ENCODE measurements at regions not wholly inside any gene's neighbourhood (a gene's known extent, or its start where the extent isn't known, plus 50 kb on each side); places are given as distances from the start of the nearest gene placed in this dataset.

GRCh38 chrX:65045001-65045400 is 68.8 kb upstream of the ZC4H2 start:
- no peaks in the 10 kb centered on the region for H3K36me3 ChIP-seq (replicated peaks in 1 of 2; ENCODE audit: insufficient read depth in 1 of 2, low read depth in 2 of 2)
- H3K27me3 ChIP-seq, result no peaks in the 10 kb centered on the region
- DNase-seq (no peak), ATAC-seq (no peak)
- no peak overlapping the region for H3K27ac ChIP-seq
- H3K4me3 ChIP-seq, result no peak overlapping the region
- no peak for TF ChIP-seq POLR2A (IDR thresholded peaks at IDR 0.05)
- TF ChIP-seq, protein P1, sequence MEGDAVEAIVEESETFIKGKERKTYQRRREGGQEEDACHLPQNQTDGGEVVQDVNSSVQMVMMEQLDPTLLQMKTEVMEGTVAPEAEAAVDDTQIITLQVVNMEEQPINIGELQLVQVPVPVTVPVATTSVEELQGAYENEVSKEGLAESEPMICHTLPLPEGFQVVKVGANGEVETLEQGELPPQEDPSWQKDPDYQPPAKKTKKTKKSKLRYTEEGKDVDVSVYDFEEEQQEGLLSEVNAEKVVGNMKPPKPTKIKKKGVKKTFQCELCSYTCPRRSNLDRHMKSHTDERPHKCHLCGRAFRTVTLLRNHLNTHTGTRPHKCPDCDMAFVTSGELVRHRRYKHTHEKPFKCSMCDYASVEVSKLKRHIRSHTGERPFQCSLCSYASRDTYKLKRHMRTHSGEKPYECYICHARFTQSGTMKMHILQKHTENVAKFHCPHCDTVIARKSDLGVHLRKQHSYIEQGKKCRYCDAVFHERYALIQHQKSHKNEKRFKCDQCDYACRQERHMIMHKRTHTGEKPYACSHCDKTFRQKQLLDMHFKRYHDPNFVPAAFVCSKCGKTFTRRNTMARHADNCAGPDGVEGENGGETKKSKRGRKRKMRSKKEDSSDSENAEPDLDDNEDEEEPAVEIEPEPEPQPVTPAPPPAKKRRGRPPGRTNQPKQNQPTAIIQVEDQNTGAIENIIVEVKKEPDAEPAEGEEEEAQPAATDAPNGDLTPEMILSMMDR (IDR thresholded peaks at IDR 0.05), result no peak
- H3K4me1 ChIP-seq, result no peaks in the 10 kb centered on the region
- WGBS, 2 donors, result 67 to 70% methylated on average over 3 of the region's 3 CpGs
- H3K9me3 ChIP-seq, result no peaks in the 10 kb centered on the region
- intact Hi-C loops (cut with DNase I), result no loop called here

DNA sequence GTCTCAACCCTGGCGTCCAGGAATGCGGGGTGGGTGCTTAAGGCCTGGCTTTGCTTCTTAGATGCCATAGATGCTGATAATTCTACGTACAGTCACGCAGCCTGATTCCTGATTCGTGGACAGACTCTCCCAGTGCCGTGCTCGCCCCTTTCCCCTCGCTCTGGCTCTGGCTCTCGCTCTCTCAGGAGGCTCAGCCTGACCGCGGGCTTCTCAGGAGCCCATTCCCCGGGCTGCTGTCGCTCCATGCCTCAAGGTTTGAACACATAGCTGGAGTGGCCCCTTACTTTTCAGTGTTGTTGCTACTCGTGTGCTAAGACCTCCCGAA is 59.2 kb upstream of the ZC4H2 start:
- Histone ChIP-seq H3K27me3 (no peaks in the 10 kb centered on the region), H3K4me1 (no peaks in the 10 kb centered on the region), H3K9me3 (no peaks in the 10 kb centered on the region), H3K36me3 (replicated peaks in 1 of 2; ENCODE audit: insufficient read depth in 1 of 2, low read depth in 2 of 2) (no peaks in the 10 kb centered on the region), H3K27ac (peak overlapping the region in 3 of 4 donors; percentile 50 to 77 (median 54)), H3K4me3 (peak overlapping the region in 1 of 2 donors; percentile 34)
- peak; percentile 63 for ATAC-seq
- TF ChIP-seq, protein P1 (IDR thresholded peaks at IDR 0.05), result no peak
- no peak for TF ChIP-seq POLR2A (IDR thresholded peaks at IDR 0.05)
- DNase-seq, result peak; percentile 13 to 27 (median 22)
- intact Hi-C loops (cut with DNase I), result no loop called here
- 0% methylated on average over 4 to 15 of the region's 15 CpGs for WGBS, 2 donors

- peak; percentile 89 for ATAC-seq
- 0% methylated on average over 9 to 54 of the region's 69 CpGs for WGBS, 2 donors
- peak; percentile 14 to 29 (median 22) for TF ChIP-seq POLR2A (IDR thresholded peaks at IDR 0.05)
- TF ChIP-seq, protein P1 (IDR thresholded peaks at IDR 0.05), result peak in 4 of 7 experiments; percentile 36 to 46 (median 40)
- Histone ChIP-seq H3K9me3 (no peaks in the 10 kb centered on the region), H3K36me3 (replicated peaks in 1 of 2; ENCODE audit: insufficient read depth in 1 of 2, low read depth in 2 of 2) (no peaks in the 10 kb centered on the region), H3K4me1 (no peaks in the 10 kb centered on the region), H3K27ac (peak within 1 kb of the TSS in 3 of 4 donors; percentile 50 to 77 (median 54)), H3K27me3 (no peaks in the 10 kb centered on the region), H3K4me3 (peak within 1 kb of the TSS in 1 of 2 donors; percentile 34)
- peak; percentile 67 to 76 (median 72) for DNase-seq
- intact Hi-C loops (cut with DNase I), result no loop called here
Measured at GRCh38 chrX:65034668-65035445, 58.6 kb upstream of the ZC4H2 start, which contains the start of gene ZC3H12B. TSS of gene ZC3H12B (plus strand) at chrX:65034826.

GRCh38 chrX:65034292-65034667 is 58.0 kb upstream of the ZC4H2 start:
- no peaks in the 10 kb centered on the region for H3K27me3 ChIP-seq

More at GRCh38 chrX:65034292-65034667, 58.0 kb upstream of the ZC4H2 start:
- no peaks in the 10 kb centered on the region for H3K36me3 ChIP-seq (replicated peaks in 1 of 2; ENCODE audit: insufficient read depth in 1 of 2, low read depth in 2 of 2)
- no peaks in the 10 kb centered on the region for H3K9me3 ChIP-seq
- intact Hi-C loops (cut with DNase I), result no loop called here
- H3K4me1 ChIP-seq, result no peaks in the 10 kb centered on the region
- no peak for ATAC-seq
- H3K4me3 ChIP-seq, result no peak overlapping the region
- H3K27ac ChIP-seq, result peak overlapping the region in 3 of 4 donors; percentile 50 to 77 (median 54)
- no peak for DNase-seq
- WGBS, 2 donors, result 3 to 5% methylated on average over 9 to 11 of the region's 11 CpGs
- TF ChIP-seq, protein P1 (IDR thresholded peaks at IDR 0.05), result no peak
- TF ChIP-seq POLR2A (IDR thresholded peaks at IDR 0.05), result no peak

All from body of pancreas (tissue), 4 donors.